Activated CD8-positive, alpha-beta memory T cell treated with anti-CD3 and anti-CD28 coated beads for 1 hour (primary cell): ENCODE measurements at regions not wholly inside any gene's neighbourhood (a gene's known extent, or its start where the extent isn't known, plus 50 kb on each side); places are given as distances from the start of the nearest gene placed in this dataset.
"Not testable (repeated sequence)": the region's sequence is repeated elsewhere in the genome, so short reads cannot be mapped to it uniquely, and the experiment has no call there.

ENCODE experiments used
- DNase-seq, 2 donors: peaks; one replicate each; pipeline ENCODE4 v3.0.0-alpha.2; 2020; ENCODE audit warnings: low read depth in 1 of 2; ENCODE audit errors: extremely low read depth in 1 of 2

DNA sequence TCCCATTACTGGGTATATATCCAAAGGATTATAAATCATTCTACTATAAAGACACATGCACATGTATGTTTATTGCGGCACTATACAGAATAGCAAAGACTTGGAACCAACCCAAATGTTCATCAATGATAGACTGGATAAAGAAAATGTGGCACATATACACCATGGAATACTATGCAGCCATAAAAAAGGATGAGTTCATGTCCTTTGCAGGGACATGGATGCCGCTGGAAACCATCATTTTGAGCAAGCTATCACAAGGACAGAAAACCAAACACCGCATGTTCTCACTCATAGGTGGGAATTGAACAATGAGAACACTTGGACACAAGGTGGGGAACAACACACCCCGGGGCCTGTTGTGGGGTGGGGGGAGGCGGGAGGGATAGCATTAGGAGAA is 57.0 kb upstream of the NEUROD1 start:
- not testable (repeated sequence) for DNase-seq

DNA sequence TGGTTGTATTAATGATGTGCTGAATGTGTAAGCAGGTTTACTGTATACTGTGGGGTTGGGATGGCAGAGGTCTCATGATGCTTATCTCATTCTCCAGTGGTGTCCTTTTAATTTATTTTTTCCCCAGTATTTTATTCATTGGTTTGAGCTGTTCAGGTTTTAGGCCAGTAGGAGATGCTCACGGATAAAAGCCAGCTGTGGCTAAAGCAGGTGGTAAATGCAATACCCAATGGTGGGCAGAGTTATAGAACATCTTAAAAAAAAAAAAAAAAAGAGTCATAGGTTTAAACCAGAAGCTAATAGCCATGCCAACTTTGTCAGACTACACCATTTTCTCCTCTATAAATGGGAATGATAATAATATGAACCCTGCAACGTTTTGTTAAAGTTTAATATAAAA is 57.8 kb upstream of the NEUROD1 start:
- DNase-seq: no peak

DNA sequence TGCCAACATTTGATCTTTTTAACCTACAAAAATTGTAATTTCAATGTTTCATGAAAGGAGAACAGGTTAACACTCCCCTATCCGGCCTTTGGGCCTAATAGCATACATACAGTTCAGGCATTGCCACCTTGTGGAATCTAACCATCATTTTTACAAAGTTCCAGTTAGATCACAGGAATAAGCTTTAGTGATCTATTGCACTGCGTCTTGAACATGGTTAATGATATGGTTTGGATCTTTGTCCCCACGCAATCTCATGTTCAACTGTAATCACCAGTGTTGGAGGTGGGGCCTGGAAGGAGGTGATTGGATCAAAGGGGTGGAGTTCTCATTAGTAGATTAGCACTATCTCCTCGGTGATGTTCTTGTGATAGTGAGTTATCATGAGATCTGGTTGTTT is 58.2 kb upstream of the NEUROD1 start:
- no peak for DNase-seq

DNA sequence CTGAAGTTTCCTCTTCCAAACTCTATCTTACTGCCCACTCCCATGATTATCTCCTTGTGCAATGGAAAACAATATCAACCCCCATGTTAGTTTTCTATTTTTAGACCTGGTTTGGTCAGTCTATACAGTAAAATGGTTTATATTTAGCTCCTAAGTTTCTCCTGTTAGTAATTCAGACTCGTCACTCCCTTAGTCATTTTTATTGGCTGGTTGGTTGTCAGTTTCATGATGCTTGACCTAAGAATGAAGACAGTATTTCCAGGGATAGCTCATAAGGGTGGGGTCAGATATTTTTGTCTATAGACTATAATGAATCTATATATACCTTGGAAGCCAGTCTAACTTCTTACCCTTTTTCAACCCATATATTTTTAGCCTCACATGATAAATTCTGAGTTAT is 61.4 kb upstream of the NEUROD1 start:
- no peak for DNase-seq

DNA sequence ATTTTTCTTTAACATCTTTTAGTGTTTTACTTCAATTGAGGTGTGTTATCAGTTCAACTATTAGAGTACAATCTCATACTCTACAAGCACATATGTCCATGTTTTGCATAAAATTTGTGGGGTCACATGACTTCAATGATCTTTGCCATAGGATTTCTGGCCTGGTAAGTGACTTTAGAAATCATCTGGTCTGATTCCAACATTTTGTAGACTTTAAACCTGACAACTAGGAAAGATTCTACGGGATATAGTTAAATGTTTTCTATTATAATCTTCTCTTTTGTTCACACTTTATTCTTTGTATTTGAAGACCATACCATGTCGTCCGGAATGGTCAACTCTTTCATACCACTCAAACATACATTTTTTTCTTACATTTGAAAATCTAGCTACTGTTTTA is 62.0 kb upstream of the NEUROD1 start:
- no peak for DNase-seq

DNA sequence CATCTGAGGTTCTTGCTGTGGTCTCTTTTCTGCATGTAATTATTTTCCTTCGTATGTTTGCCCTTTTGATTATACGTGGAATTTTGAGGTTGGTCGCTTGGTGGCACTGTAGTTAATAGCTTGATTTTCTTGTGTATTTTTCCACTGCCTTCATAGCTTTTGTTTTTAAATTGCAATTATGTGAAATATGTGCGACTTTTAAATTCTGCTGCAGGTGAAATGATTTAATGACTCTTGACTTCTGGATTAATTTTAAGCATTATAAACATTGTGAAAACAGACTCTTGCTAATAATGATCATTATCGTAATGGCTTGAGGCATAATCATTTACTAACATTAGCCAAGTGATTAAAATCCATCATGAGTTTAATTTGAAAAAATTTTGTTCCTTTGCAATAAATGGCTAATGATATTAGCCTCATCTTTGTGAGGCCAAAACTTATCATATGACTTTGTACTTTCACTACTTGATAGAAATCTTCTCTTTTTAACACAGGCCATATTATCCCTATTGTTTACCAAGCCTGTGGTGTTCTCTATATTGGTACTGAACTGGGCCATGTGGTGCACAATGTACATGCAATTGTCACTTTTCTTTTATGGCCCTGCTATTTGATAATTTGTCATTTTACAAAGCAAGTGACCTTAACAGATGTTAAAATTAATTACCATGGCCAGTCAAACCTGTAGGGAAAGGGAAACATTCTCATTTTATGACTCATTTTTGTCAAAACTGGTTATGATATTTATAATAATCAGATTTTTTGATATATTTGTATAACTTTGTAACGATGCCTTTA is 62.8 kb upstream of the NEUROD1 start:
- no peak for DNase-seq

DNA sequence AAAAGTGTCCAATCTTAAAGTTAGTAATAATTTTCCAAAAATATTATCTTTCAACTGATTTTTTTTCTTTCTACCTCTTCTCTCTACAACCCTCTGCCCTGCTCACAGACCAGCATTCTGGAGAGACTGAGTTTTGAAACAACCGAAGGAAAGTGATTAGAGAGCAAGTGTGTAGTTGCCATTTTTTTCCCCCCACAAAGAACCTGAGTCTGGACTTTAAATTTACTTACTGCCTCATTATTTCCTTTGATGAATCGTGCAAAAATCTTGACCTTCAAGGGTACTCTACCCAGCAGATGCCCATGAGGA is 63.4 kb upstream of the NEUROD1 start:
- no peak for DNase-seq

DNA sequence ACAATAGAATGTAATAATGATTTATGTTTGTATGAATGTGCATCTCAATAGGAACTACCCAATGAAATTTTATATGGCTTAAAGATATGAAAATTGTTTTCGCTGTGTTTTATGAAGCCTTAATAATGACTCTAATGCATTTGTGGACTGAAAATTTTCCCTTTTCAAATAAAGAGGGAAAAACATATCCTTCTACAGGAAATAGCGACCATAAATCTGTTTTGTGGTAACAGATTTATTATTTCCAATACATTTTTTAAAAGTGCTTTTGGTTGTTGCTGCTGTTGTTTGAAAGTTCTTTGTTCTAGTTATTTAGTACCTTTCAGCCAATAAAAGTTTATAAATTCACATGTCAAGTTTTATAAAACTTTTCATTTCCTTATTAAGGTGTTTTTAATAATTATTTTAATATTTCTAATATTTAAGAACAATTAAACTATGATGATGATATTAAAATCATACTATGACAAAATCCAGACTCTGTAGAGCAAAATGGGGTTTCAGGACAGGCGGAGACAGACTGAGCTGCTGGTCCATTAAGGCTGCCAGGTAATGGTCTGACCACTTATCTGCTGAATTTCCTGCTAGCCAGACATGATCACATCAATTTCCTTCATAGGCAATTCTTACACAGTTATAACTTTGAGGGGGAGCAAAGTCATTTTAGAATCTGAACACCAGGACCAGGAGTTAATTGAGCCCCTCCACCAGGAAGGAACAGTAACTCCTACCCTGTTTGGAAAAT is 65.7 kb upstream of the NEUROD1 start:
- DNase-seq: no peak

DNA sequence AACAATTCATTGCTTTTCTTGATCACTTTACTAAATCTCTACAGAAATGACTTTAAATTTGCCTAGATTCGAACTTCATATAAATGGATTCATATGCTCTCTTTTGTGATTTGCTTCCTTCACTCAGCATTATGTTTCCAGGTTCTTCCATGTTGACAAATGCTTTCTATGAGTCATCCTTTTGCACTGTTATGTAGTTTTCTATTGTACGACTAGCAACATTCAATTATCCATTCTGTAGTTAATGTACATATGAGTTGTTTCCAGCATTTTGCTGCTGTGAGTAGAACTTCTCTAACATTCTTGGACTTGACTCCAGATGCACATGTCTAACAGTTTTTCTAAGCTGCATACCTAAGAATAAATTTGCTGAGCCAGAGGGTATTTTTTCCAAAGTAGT is 66.5 kb upstream of the NEUROD1 start:
- DNase-seq: no peak

DNA sequence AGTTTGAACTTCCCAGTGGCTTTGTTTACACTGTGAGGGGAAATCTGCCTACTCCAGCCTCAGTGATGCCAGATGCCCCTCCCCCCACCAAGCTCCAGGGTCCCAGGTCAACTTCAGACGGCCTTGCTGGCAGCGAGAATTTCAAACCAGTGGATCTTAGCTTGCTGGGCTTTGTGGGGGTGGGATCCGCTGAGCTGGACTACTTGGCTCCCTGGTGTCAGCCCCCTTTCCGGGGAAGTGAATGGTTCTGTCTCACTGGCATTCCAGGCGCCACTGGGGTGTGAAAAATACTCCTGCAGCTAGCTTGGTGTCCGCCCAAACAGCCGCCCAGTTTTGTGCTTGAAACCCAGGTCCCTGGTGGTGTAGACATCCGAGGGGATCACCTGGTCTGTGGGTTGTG is 70.0 kb upstream of the NEUROD1 start:
- no peak for DNase-seq

DNA sequence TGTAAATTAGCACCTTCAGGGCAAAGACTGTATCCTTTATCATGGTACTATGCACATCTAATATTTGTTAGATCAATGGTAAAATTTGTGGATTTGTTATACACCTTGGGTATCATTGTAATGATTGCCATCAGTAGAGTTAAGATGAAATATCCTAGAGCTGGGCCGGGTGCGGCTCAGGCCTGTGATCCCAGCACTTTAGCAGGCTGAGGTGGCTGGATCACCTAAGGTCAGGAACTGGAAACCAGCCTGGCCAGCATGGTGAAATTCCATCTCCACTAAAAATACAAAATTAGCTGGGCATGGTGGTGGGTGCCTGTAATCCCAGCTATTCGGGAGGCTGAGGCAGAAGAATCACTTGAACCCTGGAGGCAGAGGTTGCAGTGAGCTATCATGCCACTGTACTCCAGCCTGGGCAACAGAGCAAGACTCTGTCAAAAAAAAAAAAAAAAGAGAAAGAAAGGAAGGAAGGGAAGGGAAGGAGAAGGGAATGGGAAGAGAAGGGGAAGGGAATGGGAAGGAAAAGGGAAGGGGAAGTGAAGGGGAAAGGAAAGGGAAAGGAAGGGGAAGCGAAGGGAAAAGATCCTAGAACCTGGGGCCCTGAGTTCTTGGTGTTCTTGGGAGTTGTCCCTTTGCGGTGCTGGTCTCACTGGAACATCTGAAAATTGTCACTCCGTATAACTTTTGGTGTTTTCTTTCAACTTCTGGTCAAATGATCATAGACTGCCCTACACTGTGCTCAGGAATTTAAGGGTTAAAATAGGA is 71.1 kb upstream of the NEUROD1 start:
- no peak for DNase-seq

DNA sequence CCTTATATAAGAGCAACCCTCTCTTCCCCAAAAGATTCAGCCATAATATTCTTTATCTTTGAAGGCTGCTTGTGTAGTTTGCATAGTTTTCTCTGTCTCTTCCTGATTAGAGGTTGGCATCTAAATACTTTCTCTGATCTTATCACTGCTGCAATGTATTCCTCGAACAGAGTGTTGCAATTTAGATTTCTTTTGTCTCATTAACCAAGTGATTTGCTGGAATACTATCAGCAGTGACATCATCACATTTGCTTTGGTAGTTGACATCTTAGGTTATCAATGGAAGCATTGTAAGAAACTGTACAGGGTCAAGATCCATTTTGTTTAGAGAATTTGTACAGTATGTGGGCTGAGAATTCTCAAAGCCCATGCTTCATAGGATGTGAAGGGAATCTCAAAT is 72.0 kb upstream of the NEUROD1 start:
- DNase-seq: no peak

DNA sequence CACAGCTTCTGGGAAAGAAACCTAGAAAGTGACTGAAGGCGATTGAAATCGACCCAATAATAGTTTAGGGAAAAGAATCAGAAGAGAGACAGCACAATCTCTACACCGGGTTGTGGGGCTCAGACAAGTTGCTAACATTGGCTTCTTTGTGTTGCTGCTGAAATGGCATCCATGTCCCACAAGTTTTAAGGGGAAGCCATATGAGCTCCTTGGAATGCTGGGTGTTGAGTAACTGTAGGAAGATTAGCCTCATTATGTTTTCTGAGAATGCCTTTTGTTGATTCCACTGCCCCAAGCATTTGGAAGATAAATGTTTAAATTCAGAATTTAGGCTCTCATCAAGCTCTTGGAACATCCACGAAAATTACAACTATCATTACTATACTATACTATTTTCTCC is 73.4 kb upstream of the NEUROD1 start:
- no peak for DNase-seq

DNA sequence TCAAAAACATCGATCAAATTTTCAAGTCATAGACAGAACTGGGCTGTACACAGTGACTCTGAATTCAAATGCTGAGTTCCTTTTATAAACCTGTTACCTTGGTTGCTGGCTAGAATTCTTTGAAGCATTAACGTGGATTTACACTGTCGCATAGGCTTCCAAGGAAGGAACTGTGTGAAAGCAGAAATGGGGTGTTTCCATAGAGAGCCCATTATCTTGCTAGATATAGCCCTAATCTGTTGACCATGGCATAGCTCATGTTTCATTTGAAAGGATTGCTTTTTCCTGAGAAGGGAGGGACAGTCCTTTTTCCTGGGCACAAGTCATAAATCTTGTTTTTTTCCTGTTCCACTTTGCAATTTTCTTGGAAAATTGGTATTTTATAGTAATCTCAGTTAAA is 73.8 kb upstream of the NEUROD1 start:
- no peak for DNase-seq

DNA sequence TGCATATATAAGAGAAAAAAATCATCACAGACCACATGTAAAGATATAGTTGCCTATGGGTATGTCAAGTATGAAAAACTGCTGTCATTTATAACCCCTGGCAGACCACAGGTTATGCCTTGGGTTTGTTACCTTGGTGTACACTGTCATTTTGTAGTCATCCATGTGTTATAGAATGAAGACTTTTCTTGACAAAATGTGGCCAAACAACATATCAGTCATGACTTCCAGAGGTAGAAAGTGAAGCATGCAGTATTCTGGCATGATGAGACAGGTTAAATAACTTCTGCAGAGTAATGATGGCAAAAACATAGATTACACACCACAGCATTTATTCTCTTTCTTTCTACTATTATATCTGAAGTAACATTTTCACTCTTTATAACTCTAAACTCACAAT is 74.9 kb upstream of the NEUROD1 start:
- DNase-seq: no peak

DNA sequence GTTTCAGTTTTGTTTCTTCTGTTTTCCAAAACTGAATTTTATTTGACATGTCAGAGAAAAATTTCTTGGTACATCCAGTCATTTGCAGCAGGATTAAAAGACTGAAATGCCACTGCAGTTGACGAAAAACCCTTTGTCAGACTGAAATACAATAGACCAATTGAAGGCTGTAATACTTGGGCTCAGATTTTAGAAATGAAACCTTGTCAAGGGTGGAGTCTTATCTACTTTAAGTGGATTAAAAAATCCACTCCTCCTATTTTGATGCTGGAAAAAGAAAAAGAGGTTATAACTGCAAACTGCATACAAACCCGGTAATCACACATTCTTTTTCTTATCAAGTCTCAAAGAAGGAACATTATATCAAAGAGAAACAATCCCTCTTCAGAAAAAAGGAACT is 80.2 kb upstream of the NEUROD1 start:
- no peak for DNase-seq

DNA sequence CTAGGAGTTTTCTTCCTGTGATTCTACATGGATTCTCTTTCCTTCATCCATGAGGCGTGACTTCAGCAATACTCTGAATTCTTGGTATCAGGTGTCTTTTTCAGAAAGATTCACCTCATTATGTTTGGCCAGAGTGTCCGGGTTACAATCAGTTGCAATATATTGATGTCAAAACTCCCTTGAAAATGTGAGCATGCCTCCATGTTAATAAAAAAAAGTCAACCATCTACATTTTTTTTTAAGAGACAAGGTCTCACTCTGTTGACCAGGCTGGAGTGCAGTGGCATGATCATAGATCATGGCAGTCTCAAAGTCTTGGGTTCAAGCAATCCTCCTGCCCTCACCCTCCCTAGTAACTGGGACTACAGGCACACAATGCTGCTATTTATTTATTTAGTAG is 80.9 kb upstream of the NEUROD1 start:
- no peak for DNase-seq

DNA sequence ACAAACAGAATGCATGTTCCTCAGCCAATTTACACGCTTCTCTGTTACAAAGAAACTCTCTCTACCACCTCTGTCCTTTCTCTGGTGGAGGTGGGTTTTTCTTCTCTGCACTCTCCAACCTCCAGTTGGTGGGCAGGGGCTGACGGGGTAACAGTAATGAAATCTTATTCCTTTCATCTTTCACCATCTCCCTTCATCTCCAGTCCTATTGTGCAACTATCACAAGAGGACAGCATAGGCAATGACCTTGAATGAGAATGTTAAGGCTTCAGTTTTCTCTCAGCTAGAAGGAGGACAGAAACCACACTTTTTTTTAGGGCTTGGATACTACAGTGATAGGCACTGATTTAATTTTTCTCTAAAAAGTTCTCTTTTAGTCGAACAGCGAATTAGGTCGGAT is 81.7 kb upstream of the NEUROD1 start:
- DNase-seq: no peak

DNA sequence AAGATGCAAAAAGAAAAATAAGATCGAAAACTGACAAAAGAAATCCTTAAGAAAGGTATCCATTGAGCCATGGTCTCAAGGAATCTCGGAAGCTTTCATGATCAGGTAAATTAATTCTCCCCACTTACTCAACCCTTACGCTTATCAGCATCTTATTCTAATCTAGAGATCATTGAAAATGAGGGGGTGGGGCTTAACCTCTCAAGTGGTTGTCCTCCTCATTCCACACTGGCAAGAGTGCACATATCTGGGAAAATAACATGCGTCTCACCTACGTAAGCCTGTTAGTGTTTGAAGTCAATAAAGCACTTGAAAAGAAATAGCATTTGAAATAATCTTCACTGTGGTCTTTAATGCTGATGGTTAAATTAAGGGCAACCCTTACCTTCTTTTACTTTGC is 82.5 kb upstream of the NEUROD1 start:
- no peak for DNase-seq

DNA sequence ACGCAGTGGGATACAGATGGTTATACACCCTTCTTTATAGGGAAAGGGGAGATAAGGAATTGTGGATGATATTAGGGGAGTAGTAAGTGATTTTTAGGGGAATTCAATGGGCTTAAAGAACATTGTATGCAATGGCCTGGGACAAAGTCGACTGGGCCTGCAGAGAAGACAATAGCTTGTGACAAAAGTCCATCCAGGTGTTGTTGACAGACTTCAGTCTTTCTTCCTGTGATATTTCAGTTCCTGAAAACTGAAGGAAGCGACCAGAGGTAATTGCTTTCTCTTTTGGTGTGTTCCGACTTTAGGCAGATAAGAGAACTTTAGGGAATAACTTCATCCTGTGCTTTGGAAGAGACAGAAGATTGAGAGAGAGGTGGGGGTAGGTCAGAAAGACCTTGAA is 83.1 kb upstream of the NEUROD1 start:
- no peak for DNase-seq

DNA sequence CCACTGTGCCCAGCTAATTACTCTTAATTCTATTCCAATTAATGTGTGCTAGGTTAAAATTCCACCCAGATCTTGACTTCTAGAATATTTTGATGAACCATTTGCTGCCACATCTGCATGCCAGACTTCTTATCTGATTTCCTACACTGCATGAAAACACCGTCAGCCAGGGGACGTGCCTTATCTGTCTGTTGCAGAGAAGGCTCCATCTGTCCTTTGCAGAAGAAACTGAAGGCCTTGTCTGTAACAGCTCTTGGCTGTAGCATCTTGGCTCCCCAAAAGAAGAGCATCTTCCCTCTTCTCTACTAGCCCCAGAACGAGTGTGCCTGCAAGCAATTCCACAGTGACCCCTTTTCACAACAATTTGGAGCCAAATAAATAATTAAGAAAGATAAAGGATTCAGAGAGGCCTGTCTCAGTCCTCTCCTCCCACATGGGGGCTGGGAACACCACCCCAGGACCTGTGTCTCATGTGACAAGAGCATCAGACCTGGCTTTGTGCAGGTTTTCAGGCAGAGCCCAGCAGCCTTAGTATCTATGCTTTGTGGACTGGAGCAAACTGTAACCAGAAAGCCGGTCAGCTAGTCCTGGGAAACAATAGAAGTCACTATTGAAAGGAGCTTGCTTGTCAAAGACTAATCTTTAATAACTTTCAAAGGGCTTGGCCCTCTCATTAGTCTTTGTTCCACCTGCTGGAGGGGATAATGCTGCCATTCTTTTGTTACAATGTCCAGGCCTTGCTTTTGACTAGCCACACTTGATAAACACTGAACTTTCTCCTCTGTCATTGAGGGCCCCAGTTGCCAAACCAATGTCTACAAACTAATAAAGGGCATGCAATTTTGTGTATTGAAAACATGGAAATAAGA is 84.0 kb upstream of the NEUROD1 start:
- no peak for DNase-seq
